Natural killer cell (primary cell): ENCODE measurements at regions not wholly inside any gene's neighbourhood (a gene's known extent, or its start where the extent isn't known, plus 50 kb on each side); places are given as distances from the start of the nearest gene placed in this dataset.
A peak's percentile ranks its signal among the peaks of the same experiment; 100 is the strongest.

Source experiments
- ATAC-seq, 3 donors: fragments of 150-1000 bp in 2 of 3; fragments of 200-7000 bp in 1 of 3; cut with Tn5 transposase; 1 replicate in 1 of 3; 2 replicates in 2 of 3; pipeline ENCODE4 v1.10.0; 2021; ENCODE audit warnings: mild to moderate bottlenecking in 2 of 3, moderate library complexity in 2 of 3
- DNase-seq, 2 donors: peaks; one replicate each; pipeline versions ENCODE4 v3.0.0 to v3.0.0-alpha.2; 2013 to 2021; ENCODE audit warnings: mixed read lengths in 1 of 2
- H3K27ac ChIP-seq: one replicate; pipeline ENCODE4 v1.5.1; 2013; ENCODE audit warnings: mild to moderate bottlenecking, low read length
- H3K27me3 ChIP-seq: one replicate; pipeline ENCODE4 v1.6.1; 2013; ENCODE audit warnings: low read length; ENCODE audit not compliant: control insufficient read depth, insufficient read depth
- H3K36me3 ChIP-seq: one replicate; pipeline ENCODE4 v1.6.1; 2013; ENCODE audit warnings: low read length; ENCODE audit not compliant: control insufficient read depth, insufficient read depth
- H3K4me1 ChIP-seq: one replicate; pipeline ENCODE4 v1.6.1; 2013; ENCODE audit warnings: low read length; ENCODE audit not compliant: control insufficient read depth, insufficient read depth
- H3K4me3 ChIP-seq: one replicate; pipeline ENCODE4 v1.5.1; 2013; ENCODE audit warnings: low read length
- H3K9me3 ChIP-seq: one replicate; pipeline ENCODE4 v1.6.1; 2013; ENCODE audit warnings: low read length; ENCODE audit not compliant: control insufficient read depth, insufficient read depth
- H3K27ac Mint-ChIP-seq, 2 donors: one replicate each; pipeline ENCODE4 v1.8.0; 2022; ENCODE audit warnings: mild to moderate bottlenecking in 2 of 2, mixed read lengths in 2 of 2, moderate library complexity in 1 of 2
- H3K27me3 Mint-ChIP-seq, 2 donors: one replicate each; pipeline ENCODE4 v1.8.0; 2022; ENCODE audit warnings: low read depth in 2 of 2, mixed read lengths in 2 of 2
- H3K36me3 Mint-ChIP-seq: one replicate; pipeline ENCODE4 v1.8.0; 2022; ENCODE audit warnings: mixed read lengths
- H3K4me1 Mint-ChIP-seq, 2 donors: one replicate each; pipeline ENCODE4 v1.8.0; 2022; ENCODE audit warnings: mixed read lengths in 2 of 2
- H3K4me3 Mint-ChIP-seq: one replicate; pipeline ENCODE4 v1.8.0; 2022; ENCODE audit warnings: mild to moderate bottlenecking, moderate library complexity, mixed read lengths
- H3K9me3 Mint-ChIP-seq, 2 donors: one replicate each; pipeline ENCODE4 v1.8.0; 2022; ENCODE audit warnings: mixed read lengths in 2 of 2
- CTCF ChIP-seq: fragments of 200-600 bp; IDR thresholded peaks from one replicate; pipeline ENCODE4 v1.8.0; 2022; ENCODE audit warnings: antibody characterized with exemption
- WGBS: methylation state at CpG from one replicate; pipeline ENCODE4 v1.1.7; 2013; ENCODE audit warnings: missing lambda C conversion rate; ENCODE audit not compliant: insufficient coverage; 5-methylcytosine and 5-hydroxymethylcytosine counted together
- intact Hi-C: fragments of 100-400 bp; cut with micrococcal nuclease; formaldehyde crosslinking; loops from one replicate; pipeline ENCODE4 v1.14.2; 2022

- Histone ChIP-seq H3K4me3 (no peak overlapping the region), H3K27ac (no peak overlapping the region), H3K27me3 (no peaks in the 10 kb centered on the region), H3K9me3 (no peaks in the 10 kb centered on the region), H3K36me3 (no peaks in the 10 kb centered on the region), H3K4me1 (peaks cover 24% of the 10 kb centered on the region)
- Mint-ChIP-seq H3K27me3 (no peaks in the 10 kb centered on the region), H3K27ac (peak overlapping the region in 1 of 2 donors; percentile 50), H3K4me1 (peaks cover 16% of the 10 kb centered on the region in 2 donors), H3K9me3 (no peaks in the 10 kb centered on the region), H3K4me3 (no peak overlapping the region), H3K36me3 (no peaks in the 10 kb centered on the region)
- intact Hi-C loops = no loop called here
- TF ChIP-seq CTCF = no peak
- 93% methylated on average over 7 of the region's 7 CpGs for WGBS
- DNase-seq = no peak
- no peak for ATAC-seq
Measured at GRCh38 chr1:43036932-43037331, 78.3 kb upstream of the SLC2A1 start.

GRCh38 chr1:43035821-43036741, 77.4 kb upstream of the SLC2A1 start:
- Mint-ChIP-seq H3K4me3 (no peak overlapping the region), H3K9me3 (no peaks in the 10 kb centered on the region), H3K27ac (peak overlapping the region in 1 of 2 donors; percentile 50), H3K36me3 (no peaks in the 10 kb centered on the region), H3K27me3 (no peaks in the 10 kb centered on the region), H3K4me1 (peaks cover 16% of the 10 kb centered on the region in 2 donors)
- 95% methylated on average over 24 of the region's 24 CpGs for WGBS
- Histone ChIP-seq H3K9me3 (no peaks in the 10 kb centered on the region), H3K4me1 (peaks cover 24% of the 10 kb centered on the region), H3K4me3 (no peak overlapping the region), H3K27me3 (no peaks in the 10 kb centered on the region), H3K27ac (peak overlapping the region; percentile 6), H3K36me3 (no peaks in the 10 kb centered on the region)
- DNase-seq (no peak), ATAC-seq (no peak)
- TF ChIP-seq CTCF = no peak
- intact Hi-C loops = no loop called here

DNA sequence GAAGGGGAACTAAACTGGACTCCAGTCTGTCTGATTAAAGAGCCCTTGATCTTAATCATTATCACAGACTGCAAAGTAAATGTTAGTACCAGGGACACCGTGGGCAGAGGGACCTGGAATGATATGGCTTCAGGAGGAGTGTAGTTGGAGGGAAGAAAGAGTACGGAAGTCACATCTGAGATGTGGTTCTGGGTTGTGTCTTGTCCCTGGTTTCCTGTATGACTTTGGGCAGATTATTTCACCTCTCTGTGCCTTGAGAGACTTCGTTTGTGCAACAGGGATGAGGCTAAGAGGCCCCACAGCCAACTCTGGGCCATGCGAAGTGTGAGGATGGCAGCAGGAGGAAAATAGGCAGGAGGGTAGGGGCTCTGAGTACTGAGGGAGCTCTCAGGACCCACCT, 76.1 kb upstream of the SLC2A1 start:
- DNase-seq (peak in 1 of 2 donors; percentile 50), ATAC-seq (peak; percentile 58 to 72 (median 63))
- Mint-ChIP-seq H3K27me3 (no peaks in the 10 kb centered on the region), H3K4me1 (peaks cover 16% of the 10 kb centered on the region in 2 donors), H3K9me3 (no peaks in the 10 kb centered on the region), H3K36me3 (no peaks in the 10 kb centered on the region), H3K4me3 (peak overlapping the region; percentile 59), H3K27ac (peak overlapping the region; percentile 81 to 89)
- TF ChIP-seq CTCF = no peak
- no peaks in the 10 kb centered on the region for H3K9me3 ChIP-seq
- no peak overlapping the region for H3K4me3 ChIP-seq
- WGBS = 35% methylated on average over 4 of the region's 4 CpGs
- intact Hi-C loops = no loop called here
- no peaks in the 10 kb centered on the region for H3K36me3 ChIP-seq
- H3K27me3 ChIP-seq = no peaks in the 10 kb centered on the region
- H3K4me1 ChIP-seq = peaks cover 24% of the 10 kb centered on the region
- peak overlapping the region; percentile 68 for H3K27ac ChIP-seq
